ENCODE measurements at regions not wholly inside any gene's neighbourhood (a gene's known extent, or its start where the extent isn't known, plus 50 kb on each side); places are given as distances from the start of the nearest gene placed in this dataset.
"Not testable (repeated sequence)": the region's sequence is repeated elsewhere in the genome, so short reads cannot be mapped to it uniquely, and the experiment has no call there.

DNA sequence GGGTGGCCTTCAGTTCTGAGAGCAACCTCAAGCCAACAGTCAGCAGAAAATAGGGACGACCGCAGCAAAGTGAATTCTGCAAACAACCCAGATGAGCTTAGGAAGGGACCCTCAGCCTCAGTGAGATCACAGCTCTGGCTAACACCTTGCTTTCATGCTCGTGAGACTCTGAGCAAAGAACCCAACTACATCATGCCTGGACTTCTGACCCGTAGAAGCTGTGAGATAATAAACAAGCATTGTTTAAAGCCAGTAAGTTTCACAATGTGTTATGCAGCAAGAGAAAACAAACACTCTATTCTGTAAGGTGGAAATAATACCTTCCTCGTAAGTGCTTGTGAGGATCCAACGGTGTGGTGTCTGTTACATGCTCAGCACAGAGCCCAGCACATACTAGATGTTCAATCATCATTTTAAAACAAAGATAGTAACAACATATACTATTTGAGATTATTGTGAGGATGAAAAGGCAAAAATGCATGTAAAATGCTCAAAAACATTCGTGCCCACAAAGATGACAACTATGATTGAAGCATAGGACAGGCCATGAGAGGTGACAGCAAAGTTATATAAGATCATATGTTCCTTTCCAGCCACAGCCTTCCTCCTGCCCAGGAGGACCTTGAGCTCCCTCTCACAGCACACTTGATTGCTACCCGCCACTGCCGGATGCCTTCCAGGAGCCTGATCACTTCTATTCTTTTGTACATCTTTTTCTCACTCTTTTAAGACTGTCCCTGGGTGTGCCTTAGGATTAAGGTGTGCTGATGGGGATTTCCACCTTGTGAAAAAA, 433.3 kb downstream of the BUD13 start:
- no peak for DNase-seq (ENCODE audit: low spot score)

DNA sequence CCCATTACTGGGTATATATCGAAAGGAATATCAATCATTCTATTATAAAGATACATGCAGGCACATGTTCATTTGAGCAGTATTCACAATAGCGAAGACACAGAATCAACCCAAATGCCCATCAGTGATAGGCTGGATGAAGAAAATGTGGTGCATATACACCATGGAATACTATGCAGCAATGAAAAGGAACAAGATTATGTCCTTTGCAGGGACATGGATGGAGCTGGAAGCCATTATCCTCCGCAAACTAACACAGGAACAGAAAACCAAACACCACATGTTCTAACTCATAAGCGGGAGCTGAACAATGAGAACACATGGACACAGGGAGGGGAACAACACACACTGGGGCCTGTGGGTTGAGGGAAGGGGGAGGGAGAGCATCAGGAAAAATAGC, 434.3 kb downstream of the BUD13 start:
- not testable (repeated sequence) for DNase-seq (ENCODE audit: low spot score)

DNA sequence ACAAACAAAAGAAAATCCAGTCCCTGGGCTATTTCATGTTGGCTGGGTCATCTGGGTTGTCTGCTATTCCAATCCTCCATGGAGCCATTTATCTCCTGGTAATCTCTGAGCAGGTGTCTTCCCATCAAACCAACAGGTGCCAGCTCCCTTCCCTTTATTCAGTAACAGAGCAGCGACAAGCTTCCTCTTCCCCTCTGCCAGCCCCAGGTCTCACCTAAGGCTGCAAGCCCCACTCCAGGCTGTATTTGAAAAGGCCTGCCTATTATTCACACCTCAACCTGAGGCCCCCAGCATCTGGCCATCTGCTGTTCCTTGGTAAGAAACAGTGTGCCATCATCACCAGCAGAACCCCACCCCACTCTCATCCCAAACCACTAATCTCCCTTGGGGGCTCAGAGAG, 436.2 kb downstream of the BUD13 start:
- DNase-seq (ENCODE audit: low spot score): no peak

GRCh38 chr11:116335891-116336290, 436.9 kb downstream of the BUD13 start:
- no peak for DNase-seq (ENCODE audit: low spot score)

GRCh38 chr11:116335078-116335477, 437.7 kb downstream of the BUD13 start:
- DNase-seq (ENCODE audit: low spot score): no peak

DNA sequence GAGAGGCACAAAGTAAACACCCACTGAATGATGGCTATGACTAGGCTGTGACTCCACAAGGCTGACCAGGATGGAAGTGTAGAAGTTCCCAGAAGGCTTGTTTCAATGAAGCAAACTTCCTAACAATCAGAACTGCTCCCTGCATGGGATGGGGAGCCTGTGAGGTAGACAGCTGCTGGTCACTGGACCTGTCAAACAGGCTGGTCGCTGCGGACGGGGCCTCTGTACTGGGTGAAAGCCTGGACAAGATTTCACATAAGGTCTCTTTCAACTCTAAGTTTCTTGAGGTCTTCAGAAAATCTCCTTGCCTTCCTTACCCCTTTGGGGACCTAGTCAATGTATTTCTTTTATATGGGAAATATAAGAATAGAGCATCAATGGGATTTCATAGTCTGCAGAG, 438.2 kb downstream of the BUD13 start:
- DNase-seq (ENCODE audit: low spot score): no peak

GRCh38 chr11:116333001-116333535, 439.7 kb downstream of the BUD13 start:
- DNase-seq (ENCODE audit: low spot score): no peak

DNA sequence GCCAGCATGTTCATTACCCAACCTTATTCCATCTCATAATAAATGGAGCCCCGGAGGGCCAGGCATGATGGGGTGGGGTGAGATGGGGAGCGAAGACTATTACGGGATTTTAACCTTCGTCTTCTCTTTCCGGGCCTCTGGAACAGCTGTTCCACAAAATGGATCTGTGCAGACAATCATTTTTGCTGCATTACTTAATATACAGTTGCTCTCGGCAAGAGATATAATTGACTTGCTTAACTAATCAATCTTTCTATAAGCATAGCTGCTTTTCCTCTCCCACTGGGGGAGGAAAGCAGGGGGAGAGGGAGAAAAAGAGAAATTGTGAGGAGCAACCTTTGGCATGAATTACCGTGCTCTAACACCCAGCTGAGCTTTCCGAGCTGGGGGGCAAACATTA, 440.4 kb downstream of the BUD13 start:
- no peak for DNase-seq (ENCODE audit: low spot score)

GRCh38 chr11:116331381-116331780, 441.4 kb downstream of the BUD13 start:
- DNase-seq (ENCODE audit: low spot score): no peak

- no peak for DNase-seq (ENCODE audit: low spot score)
Observed at GRCh38 chr11:116330439-116331185, 442.2 kb downstream of the BUD13 start.

DNA sequence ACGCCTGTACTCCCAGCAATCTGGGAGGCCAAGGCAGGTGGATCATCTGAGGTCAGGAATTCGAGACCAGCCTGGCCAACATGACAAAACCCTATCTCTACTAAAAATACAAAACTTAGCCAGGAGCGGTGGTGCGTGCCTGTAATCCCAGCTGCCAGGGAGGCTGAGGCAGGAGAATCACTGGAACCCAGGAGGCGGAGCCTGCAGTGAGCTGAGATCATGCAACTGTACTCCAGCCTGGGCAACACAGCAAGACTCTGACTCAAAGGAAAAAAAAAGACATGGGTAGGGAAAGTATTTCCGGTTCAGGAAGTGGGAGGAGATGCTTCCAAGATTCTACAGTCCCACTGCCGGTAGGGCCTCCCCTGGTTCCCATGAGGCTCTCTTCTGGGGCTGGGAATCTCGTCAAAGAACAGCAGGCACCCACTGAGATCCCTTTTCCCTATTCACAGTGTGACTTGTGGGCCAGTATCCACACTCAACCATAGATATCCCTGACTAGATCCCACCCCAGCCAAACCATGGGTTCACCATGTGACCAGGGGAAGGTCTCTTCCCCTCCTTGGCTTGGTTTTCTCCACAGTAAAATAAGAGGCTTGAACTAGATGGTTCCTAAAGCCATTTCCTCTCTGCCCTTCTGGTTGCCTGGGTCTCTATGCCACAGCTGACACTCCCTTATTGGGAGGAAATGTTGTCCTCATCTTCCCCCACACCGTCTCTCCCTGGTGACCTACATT, 443.3 kb downstream of the BUD13 start:
- no peak for DNase-seq (ENCODE audit: low spot score)

DNA sequence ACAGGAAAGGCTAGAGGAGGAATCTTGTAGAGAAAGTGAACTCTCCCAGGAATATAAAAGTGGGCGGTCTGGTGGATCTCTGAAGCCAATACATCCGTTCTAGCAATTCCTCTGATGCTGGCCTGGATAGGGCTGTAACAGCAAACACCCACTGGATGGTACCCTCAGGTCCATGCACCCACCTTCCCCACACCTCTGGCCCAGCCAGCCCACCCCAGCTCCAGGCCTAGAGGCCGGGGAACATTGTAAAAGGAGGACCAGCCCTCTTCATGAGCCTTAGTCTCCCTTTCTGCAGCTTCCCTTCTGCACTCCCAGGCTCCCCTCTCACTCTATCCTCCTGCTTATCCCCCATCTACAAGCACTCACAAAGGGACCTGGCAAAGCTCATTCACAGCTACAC, 443.9 kb downstream of the BUD13 start:
- no peak for DNase-seq (ENCODE audit: low spot score)

DNA sequence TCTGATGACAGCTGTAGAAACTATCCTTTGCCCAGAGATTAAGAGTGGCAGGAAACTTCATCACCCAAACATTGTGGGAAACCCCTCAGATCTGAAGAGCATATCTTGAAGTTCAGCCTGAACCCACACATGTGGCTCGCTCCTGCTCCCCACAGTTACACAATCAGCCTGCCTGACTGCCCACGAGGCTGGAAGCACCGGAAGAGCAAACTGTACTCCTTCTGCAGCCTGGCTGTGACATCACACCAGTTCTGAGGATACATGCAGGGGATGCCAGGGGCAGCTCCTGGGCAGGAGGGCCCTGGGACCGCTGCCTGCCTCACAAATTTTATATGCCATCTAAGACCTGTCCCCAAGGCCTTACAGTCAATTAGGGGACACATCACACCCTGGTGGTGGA, 444.4 kb downstream of the BUD13 start:
- DNase-seq (ENCODE audit: low spot score): no peak

GRCh38 chr11:116326146-116326545, 446.6 kb downstream of the BUD13 start:
- DNase-seq (ENCODE audit: low spot score): no peak

- no peak for DNase-seq (ENCODE audit: low spot score)
Observed at GRCh38 chr11:116325247-116325646, 447.5 kb downstream of the BUD13 start.

DNA sequence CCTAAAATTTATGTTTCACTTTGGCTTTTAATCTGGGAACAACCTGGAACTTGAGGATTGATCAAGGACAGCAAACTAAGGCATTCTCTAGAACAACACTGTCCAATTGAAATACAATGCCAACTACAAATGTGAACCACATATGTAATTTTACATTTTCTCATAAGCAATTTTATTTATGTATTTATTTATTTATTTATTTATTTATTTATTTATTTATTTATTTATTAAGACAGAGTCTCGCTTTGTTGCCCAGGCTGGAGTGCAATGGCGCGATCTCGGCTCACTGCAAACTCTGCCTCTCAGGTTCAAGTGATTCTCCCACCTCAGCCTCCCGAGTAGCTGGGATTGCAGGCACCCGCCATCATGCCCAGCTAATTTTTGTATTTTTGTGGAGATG, 448.7 kb downstream of the BUD13 start:
- not testable (repeated sequence) for DNase-seq (ENCODE audit: low spot score)

DNA sequence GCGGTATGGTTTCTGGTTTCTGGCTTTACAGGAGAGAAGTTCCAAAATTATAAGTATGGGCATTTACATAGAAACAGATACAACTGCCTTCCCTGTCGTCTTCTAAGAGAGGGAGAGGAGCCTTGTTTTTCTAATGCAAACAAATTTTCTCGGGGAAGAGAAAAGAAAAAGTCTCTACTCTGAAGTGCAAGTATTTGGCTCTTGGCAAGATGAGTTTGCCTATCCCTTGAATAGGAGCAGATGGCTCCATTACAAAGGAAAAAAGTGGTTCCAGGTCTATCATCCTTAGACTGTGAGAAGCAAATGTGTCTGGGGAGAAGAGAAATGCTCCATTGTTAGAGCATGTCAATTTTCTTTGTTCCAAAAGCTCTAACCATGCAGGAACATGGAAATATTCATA, 455.6 kb downstream of the BUD13 start:
- DNase-seq (ENCODE audit: low spot score): no peak

GRCh38 chr11:116314006-116314405, 458.8 kb downstream of the BUD13 start:
- no peak for DNase-seq (ENCODE audit: low spot score)

DNA sequence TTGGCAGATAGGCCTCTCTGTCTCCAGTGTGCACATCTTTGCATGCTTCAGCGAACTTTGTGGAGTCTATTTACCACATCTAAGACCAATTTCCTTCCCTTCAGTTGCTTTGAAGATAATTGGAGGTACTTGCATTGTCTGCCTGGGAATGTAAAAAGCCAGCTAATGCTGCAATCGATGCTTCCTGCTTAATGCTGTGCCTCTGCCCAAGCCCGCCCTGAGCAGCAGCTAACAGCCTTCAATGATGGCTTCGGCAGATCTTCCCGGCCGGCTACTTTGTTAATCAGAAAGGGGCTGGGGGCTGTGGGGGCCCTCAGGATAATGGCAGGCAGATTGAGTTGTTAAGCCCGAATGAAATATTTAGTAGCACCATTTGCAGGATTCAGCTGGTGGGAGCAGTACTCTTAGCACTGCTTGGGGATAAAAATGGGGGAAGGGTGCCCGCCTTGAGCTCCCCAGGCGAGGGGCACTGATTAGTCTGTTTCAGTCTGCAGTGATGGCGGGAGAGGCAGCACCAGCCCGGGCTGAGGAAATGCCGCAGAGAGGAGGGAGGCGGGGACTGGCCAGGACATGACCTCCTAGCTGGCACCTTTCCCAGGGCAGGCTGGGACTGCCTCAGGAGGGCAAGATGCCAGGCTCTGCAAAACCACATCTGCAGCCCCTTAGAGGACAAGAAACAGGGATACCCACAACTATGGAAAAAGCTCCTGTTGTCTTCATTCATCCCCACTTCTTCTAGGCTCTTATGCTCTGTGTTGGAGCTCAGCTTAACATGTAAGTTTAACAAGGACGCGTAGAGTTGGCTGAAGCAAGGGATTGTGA, 460.0 kb downstream of the BUD13 start:
- DNase-seq (ENCODE audit: low spot score): peak; percentile 95

DNA sequence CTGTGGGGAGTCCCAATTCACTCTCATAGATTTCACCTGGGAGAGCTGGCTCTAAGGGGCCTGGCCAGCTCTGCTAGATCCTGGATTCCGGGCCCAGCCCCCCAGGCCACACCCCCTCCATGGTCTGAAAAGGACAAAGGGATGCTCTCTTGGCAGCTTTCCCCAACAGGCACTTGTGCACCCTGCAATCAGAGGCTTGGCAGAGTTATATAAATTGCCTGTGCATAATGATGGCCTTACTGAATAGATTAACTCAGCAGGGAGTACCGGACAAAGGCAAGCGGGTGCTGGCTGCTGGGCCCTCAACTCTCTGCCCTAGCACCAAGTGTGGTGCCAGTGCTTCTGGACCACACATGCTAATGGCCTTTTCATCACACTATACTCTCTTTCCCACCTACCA, 461.6 kb downstream of the BUD13 start:
- DNase-seq (ENCODE audit: low spot score): no peak

DNA sequence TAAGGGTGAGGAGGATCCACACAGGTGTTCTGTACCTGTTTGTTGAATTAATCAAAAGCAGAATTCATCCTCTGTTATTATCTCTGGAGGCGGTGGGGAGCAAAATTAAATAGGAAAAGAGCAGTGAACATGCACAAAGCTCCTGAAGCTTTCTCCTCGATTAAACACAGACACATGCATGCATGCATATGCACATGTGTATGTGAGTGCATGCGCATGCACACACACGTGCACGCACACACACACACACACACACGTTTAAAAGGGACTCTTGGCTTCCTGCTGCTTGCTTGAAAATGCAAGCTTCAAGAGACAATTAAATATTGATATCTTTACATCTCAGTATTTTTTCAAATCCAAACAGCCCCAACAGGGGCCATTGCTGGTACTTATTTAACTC, 462.1 kb downstream of the BUD13 start:
- no peak for DNase-seq (ENCODE audit: low spot score)

All from umbilical cord (tissue), 1 donor.